GM21737 (cell line): ENCODE measurements at regions not wholly inside any gene's neighbourhood (a gene's known extent, or its start where the extent isn't known, plus 50 kb on each side); places are given as distances from the start of the nearest gene placed in this dataset.
A peak's percentile ranks its signal among the peaks of the same experiment; 100 is the strongest.

Experiments
- ATAC-seq: cut with Tn5 transposase; IDR thresholded peaks from one replicate; pipeline ENCODE4 v1.9.1; 2021; ENCODE audit warnings: mild to moderate bottlenecking, moderate library complexity; ENCODE audit not compliant: unreplicated experiment

DNA sequence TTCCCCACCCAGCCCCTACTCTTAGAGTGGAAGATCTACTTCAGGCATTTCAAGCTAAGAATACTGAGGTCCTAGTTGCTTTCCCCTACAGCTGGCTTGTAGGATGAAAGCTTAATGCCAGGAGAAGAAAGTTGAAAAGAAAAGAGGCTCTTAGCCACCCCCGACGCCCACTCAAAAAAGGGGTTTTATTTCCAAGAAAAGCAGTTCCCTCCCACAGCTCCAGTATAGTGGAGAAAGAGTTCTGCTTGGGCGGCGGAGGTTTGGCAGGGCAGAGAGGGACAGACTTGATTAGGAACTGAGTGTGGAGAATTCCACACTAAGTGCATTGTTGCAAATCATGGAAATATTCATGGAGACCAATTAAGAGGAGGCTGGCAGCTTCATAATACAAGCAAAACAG is 470.9 kb downstream of the ETS1 start:
- ATAC-seq = no peak

DNA sequence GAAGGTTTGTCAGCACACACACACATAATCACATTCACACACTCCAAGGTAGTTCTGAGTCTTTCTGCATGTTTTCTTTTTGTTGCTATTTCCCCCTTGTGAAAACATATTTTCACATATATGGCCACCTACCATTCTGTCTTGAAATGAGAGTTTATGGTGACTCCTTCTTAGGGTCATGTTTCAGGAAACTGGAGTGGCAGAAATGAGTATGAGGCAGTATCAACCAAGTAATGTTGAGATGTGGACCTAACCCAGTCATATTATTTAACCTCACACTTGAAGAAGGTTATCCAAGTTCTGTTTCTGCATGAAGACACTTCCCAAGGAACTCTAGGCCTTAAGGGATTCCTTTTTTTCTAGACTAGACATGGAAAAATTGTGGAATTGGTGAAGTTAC is 481.4 kb downstream of the ETS1 start:
- ATAC-seq = no peak

GRCh38 chr11:128105511-128105910 is 481.8 kb downstream of the ETS1 start:
- ATAC-seq = no peak

DNA sequence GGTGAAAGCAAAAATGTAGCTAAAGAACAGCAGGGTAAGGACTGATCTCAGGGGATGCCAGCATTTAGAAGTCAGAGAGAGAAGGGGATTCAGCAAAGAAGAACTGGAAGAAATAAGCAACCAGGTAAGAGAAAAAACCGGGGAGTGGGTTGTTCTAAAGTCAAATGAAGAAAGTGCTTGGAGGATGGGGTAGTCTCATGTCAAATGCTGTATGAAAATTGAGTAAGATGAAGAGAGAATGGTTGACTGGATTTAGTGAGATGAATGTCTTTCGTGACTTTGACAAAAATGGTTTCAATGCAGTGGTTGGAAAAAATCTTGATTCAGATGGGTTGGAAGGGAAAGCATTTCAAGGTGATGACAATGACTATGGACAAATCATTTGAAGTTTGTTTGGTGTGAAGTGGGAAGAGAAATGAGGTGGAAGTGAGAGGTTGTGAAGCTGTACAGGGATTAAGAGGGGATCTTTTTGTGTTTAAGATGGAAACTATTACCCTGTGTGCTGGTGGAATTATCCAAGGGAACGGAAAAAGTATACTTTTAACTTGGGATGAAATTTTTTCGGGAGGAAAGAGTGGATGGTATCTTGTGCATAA is 484.0 kb downstream of the ETS1 start:
- no peak for ATAC-seq

GRCh38 chr11:128098781-128099180 is 488.6 kb downstream of the ETS1 start:
- ATAC-seq = no peak

- ATAC-seq = no peak
Observed at GRCh38 chr11:128095466-128095981, 491.8 kb downstream of the ETS1 start.

- ATAC-seq = no peak
Observed at GRCh38 chr11:128093689-128094088, 493.7 kb downstream of the ETS1 start.

DNA sequence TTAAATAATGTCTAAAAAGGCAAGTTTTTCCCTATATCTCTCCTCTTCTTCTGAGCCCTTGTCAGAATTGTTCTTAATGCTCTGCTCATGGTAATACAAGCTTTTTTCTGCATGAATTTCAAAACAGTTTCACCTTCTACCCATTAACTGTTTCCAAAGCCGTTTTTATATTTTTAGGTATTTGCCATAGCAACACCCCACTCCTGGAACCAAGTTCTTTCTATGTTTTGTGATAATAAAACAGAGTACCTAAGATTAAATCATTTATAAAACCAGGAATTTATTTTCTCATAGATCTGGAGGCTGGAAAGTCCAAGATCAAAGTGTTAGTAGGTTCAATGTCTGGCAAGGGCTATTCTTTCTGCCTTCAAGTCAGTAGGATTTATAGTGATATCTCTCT is 497.4 kb downstream of the ETS1 start:
- no peak for ATAC-seq

DNA sequence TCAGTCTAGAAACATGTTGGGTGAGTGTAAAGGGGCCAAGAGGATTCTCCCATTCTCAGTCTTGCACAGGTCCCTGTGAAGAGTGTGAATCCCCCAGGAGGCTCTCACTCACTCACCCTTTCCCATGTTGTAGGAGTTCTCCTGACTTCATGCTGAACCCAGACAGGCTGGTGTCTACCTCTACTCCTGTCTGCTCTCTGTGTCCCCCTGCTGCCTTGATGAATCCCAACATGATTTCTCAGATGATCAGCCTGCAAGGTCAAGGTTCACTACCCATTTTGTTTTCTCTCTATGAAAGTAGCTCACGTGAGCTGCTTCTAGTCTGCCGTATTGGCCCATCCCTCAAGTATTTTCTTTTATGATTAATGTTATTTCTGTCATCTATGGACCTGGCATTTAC is 500.6 kb downstream of the ETS1 start:
- ATAC-seq = no peak

DNA sequence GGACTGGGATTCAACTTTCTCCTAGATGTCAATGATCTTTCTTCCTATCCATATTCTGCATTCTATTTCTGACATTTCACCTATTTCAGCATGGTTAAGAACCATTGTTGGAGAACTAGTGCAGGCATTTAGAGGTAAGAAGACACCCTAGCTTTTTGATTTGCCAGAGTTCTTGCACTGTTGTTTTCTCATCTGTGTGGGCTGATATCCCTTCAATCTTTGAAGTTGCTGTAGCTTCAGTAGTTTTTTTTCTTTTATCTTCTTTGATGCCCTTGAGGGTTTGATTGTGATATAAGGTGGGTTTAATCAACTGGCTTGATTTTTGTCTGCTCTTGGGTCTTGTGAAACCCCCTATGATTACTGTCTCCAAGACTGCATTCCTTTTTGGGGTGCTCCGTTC is 502.1 kb downstream of the ETS1 start:
- ATAC-seq = no peak

GRCh38 chr11:128082574-128082973 is 504.8 kb downstream of the ETS1 start:
- ATAC-seq = no peak

DNA sequence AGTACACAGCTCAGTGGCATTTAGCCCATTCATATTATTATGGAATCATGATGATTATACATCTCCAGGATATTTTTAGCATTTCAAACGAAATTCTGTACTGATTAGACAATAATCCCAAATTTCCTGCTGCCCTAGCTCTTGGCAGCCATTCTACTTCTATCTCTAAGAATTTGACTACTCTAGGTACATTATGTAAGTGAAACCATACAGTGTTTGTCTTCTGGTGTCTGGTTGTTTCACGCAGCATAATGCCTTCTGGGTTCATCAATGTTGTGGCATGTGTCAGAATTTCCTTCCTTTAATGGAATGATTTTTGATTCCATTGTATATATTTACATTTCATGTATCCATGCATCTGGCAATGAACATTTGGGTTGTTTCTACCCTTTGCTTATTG is 517.7 kb downstream of the ETS1 start:
- ATAC-seq = no peak

DNA sequence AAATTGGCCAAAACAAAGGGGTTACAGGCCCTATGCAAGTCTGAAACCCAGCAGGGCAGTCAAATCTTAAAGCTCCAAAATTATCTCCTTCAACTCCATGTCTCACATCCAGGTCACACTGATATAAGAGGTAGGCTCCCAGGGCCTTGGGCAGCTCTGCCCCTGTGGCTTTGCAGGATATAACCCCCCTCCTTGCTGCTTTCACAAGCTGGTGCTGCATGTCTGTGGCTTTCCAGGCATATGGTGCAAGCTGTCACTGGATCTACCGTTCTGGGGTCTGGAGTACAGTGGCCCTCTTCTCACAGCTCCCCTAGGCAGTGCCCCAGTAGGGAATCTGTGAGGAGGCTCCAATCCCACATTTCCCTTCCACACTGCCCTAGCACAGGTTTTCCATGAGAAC is 519.6 kb downstream of the ETS1 start:
- no peak for ATAC-seq

DNA sequence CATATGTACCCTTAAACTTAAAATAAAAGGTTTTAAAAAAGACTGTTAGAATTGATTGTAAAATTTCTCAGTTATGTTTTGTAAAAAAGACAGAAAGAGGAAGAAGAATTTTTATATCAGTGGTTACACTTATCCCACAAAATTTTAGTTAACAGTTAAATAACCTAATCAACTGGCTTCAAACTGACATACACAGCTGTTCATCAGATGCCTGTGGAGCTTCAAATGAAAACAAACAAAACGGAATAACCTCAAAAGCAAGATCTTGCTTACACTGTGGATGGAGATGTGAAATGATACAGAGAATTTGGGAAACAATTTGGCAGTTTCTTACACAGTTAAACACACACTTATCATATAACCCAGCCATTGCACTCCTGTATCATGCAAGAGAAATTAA is 521.0 kb downstream of the ETS1 start:
- ATAC-seq = no peak

DNA sequence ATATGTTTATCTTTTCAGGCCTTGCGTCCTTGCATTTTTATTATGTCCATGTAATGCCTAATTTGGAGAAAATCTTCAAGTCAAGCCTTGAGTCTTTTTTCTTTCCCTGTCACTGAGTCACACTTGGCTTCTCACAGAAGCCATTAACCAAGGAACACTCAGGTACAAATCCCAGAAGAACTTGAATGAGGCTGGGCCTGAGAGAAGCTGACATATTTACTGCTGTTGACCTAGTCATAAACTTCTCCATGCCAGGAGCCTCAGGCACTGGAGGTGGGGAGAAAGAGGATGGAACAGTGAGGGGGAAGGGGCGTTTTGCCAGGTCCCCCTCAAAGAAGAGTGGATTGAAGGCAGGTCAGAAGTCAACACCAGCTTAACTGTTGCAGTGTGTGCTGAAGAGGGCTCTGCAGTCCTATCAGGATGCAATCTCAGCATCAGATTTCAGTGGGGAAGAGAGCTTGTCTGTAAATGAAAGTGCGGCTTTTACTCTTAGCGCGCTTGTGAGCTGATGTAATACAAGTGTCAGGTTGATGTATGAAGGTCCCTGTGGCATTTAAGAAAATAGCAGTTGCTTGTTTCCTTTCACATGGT is 526.0 kb downstream of the ETS1 start:
- no peak for ATAC-seq

DNA sequence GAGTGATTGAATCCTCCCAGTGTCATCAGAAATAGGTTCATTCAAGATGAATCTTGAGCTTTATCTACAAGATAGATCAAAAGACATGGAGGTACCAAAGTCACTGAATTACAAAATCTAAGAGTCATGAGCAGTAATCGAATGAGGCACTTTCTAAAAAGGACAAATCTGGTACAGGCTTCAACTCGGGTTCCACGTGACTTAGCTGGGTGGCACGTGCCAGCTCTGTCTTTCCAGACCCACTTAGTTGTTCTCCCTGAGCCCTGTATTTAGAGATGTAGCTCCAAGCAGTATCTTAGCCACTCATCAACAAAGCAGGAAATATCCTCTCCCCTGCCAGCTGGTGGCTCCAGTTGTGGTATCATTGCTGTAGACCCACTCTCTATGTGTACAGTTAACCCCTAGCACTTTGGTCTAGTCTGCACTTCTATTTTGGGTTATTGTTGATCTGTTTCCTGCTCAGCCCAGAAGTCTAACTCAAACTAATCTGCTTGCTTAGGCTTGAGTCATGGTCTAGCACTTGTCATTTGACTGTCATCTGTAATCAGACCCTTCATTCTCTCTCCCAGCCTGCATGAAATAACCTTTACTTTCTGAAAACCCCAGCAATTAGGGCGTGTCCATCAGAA is 528.7 kb downstream of the ETS1 start:
- no peak for ATAC-seq

GRCh38 chr11:128057786-128058395 is 529.5 kb downstream of the ETS1 start:
- ATAC-seq = no peak

DNA sequence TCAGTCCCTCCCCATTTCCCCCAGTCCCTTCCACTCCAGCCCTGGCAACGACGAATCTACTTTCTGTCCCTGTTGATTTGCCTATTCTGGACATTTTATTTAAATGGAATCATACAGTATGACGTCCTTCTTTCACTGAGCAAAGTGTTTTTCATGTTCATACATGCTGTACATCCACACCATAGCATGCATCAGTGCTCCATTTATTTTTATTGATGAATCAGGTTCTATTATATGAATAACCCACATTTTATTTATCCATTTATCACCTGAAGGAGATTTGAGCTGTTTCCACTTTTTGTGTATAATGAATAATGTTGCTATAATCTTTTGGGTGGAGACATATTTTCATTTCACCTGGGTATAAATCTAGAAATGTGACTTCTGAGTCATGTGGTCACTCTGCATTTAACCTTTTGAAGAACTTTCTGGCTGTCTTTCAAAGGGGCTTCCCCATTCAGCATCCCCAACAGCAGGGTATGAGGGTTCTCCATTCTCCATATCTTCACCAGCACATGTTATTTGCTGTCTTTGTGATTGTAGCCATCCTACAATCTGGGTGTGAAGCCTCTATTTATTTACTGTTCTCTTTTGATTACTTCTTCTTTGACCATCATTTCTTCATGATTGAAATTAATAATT is 531.7 kb downstream of the ETS1 start:
- ATAC-seq = no peak

DNA sequence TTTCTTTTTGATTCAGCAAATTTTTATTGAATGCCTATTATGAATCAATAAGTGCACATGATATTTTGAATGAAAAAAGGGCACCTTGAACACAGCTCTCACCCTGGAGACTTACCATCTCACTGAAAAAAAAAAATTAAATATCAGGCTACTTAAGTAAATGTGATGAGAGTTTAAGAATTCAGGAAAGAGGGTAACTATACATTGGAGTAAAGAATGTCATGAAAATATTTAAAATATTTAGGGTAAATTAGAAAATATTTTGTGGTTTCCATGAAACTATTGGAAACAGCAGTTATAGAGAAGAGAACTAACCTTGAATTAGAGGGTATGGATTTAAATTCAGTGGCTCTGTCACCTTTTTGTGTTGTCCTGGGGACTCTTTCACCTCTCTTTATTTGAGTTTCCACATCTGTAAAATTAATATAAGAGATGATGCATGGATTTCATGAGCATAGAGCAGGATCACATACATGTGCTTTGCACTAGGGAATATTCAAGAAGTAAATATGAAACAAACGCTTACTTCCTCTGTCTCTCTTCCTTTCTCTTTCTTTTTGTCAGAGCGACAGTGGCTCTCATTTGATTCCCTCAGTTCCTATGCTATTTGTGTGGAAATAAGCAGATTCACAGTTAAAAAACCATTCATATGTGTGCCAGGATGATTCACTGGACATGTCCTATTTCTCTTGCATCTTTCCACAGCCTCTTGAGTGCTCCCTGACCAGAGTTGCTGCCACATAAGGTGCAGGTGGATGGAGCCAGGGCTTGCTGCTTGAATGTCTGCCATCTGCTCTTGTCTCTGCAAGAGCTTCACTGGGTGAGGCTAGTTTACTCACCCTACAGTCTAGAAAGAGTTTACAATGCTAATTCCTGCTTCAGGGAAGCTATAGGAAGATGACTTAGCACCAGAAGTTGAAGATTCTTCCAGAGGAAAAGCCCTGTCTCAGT is 533.1 kb downstream of the ETS1 start:
- ATAC-seq = peak; percentile 61

- ATAC-seq = no peak
Observed at GRCh38 chr11:128052912-128053641, 534.3 kb downstream of the ETS1 start.
